Peyer's patch (tissue), 4 donors: ENCODE measurements at regions not wholly inside any gene's neighbourhood (a gene's known extent, or its start where the extent isn't known, plus 50 kb on each side); places are given as distances from the start of the nearest gene placed in this dataset.
A peak's percentile ranks its signal among the peaks of the same experiment; 100 is the strongest.

Experiments used
- DNase-seq, 3 donors: peaks; one replicate each; pipeline ENCODE4 v3.0.0-alpha.2; 2017 to 2019
- H3K27ac ChIP-seq, 4 donors: fragments of 200-600 bp; sonication (generic); one replicate each; pipeline ENCODE4 v1.5.1; 2016 to 2019
- H3K27me3 ChIP-seq, 2 donors: fragments of 200-600 bp; sonication (generic); one replicate each; pipeline ENCODE4 v1.5.1; 2019
- H3K36me3 ChIP-seq, 3 donors: fragments of 200-600 bp; sonication (generic); one replicate each; pipeline ENCODE4 v1.5.1; 2016 to 2019
- H3K4me1 ChIP-seq, 4 donors: fragments of 200-600 bp; sonication (generic); one replicate each; pipeline ENCODE4 v1.5.1; 2016 to 2019
- H3K4me3 ChIP-seq, 4 donors: fragments of 200-600 bp; sonication (generic); 1 replicate in 3 of 4; 2 replicates in 1 of 4; pipeline ENCODE4 v1.5.1; 2016 to 2019; ENCODE audit warnings: mild to moderate bottlenecking in 1 of 4
- H3K9me3 ChIP-seq, 4 donors: fragments of 200-600 bp; sonication (generic); one replicate each; pipeline ENCODE4 v1.5.1; 2016 to 2019; ENCODE audit warnings: mild to moderate bottlenecking in 1 of 4
- CTCF ChIP-seq, 6 experiments: fragments of 450-650 bp in 4 of 6; fragments of 200-600 bp in 2 of 6; sonication (generic) in 1 of 6; IDR thresholded peaks; one replicate each; pipeline ENCODE4 v1.5.1; 2017 to 2019; ENCODE audit warnings: antibody characterized with exemption in 6 of 6, mild to moderate bottlenecking in 3 of 6, moderate library complexity in 1 of 6
- POLR2A ChIP-seq, 2 donors: fragments of 450-650 bp; IDR thresholded peaks; one replicate each; pipeline ENCODE4 v1.5.1; 2017; ENCODE audit warnings: antibody characterized with exemption in 2 of 2, mild to moderate bottlenecking in 2 of 2, moderate library complexity in 2 of 2

GRCh38 chr11:134008634-134009071, 51.9 kb upstream of the IGSF9B start:
- Histone ChIP-seq H3K4me1 (no peaks in the 10 kb centered on the region), H3K27ac (no peak overlapping the region), H3K27me3 (no peaks in the 10 kb centered on the region), H3K36me3 (no peaks in the 10 kb centered on the region), H3K4me3 (no peak overlapping the region), H3K9me3 (no peaks in the 10 kb centered on the region)
- no peak for DNase-seq
- no peak for TF ChIP-seq CTCF (IDR thresholded peaks at IDR 0.05)
- TF ChIP-seq POLR2A (IDR thresholded peaks at IDR 0.05) = no peak

- TF ChIP-seq CTCF (IDR thresholded peaks at IDR 0.05) (no peak), POLR2A (IDR thresholded peaks at IDR 0.05) (no peak)
- DNase-seq = no peak
- H3K9me3 ChIP-seq = no peaks in the 10 kb centered on the region
- no peak overlapping the region for H3K4me3 ChIP-seq
- H3K4me1 ChIP-seq = no peaks in the 10 kb centered on the region
- no peak overlapping the region for H3K27ac ChIP-seq
- H3K36me3 ChIP-seq = no peaks in the 10 kb centered on the region
- no peaks in the 10 kb centered on the region for H3K27me3 ChIP-seq
Observed at GRCh38 chr11:134013518-134013917, 55.4 kb upstream of the JAM3 start.

- DNase-seq = no peak
- Histone ChIP-seq H3K27me3 (no peaks in the 10 kb centered on the region), H3K27ac (peak overlapping the region in 1 of 4 donors; percentile 22), H3K4me3 (no peak overlapping the region), H3K4me1 (no peaks in the 10 kb centered on the region), H3K9me3 (no peaks in the 10 kb centered on the region), H3K36me3 (no peaks in the 10 kb centered on the region)
- TF ChIP-seq CTCF (IDR thresholded peaks at IDR 0.05) = peak in 1 of 6 experiments; percentile 17
- no peak for TF ChIP-seq POLR2A (IDR thresholded peaks at IDR 0.05)
Observed at GRCh38 chr11:134014511-134014910, 54.4 kb upstream of the JAM3 start.

- TF ChIP-seq POLR2A (IDR thresholded peaks at IDR 0.05) = no peak
- peak overlapping the region in 1 of 4 donors; percentile 8 for H3K27ac ChIP-seq
- no peak for DNase-seq
- no peaks in the 10 kb centered on the region for H3K27me3 ChIP-seq
- no peaks in the 10 kb centered on the region for H3K36me3 ChIP-seq
- no peaks in the 10 kb centered on the region for H3K4me1 ChIP-seq
- H3K4me3 ChIP-seq = no peak overlapping the region
- H3K9me3 ChIP-seq = no peaks in the 10 kb centered on the region
Observed at GRCh38 chr11:134015556-134015955, 53.3 kb upstream of the JAM3 start.

- no peaks in the 10 kb centered on the region for H3K4me1 ChIP-seq
- no peak for DNase-seq
- no peak overlapping the region for H3K27ac ChIP-seq
- no peak for TF ChIP-seq POLR2A (IDR thresholded peaks at IDR 0.05)
- TF ChIP-seq CTCF (IDR thresholded peaks at IDR 0.05) = no peak
- H3K36me3 ChIP-seq = no peaks in the 10 kb centered on the region
- H3K27me3 ChIP-seq = no peaks in the 10 kb centered on the region
- no peaks in the 10 kb centered on the region for H3K9me3 ChIP-seq
- H3K4me3 ChIP-seq = no peak overlapping the region
Observed at GRCh38 chr11:134017511-134018430, 51.1 kb upstream of the JAM3 start.
